MM.1S (cell line): ENCODE measurements at regions not wholly inside any gene's neighbourhood (a gene's known extent, or its start where the extent isn't known, plus 50 kb on each side); places are given as distances from the start of the nearest gene placed in this dataset.
A peak's percentile ranks its signal among the peaks of the same experiment; 100 is the strongest.

ENCODE experiments used
- DNase-seq: peaks from one replicate; pipeline ENCODE4 v3.0.0-alpha.2; 2015
- H2AFZ ChIP-seq: fragments of 300-600 bp; sonication (generic); 2 replicates; pipeline ENCODE4 v1.6.0; 2016; ENCODE audit warnings: antibody characterized with exemption, low read length
- H3F3A ChIP-seq: fragments of 300-600 bp; sonication (generic); 2 replicates; pipeline ENCODE4 v1.6.1; 2016; ENCODE audit warnings: mild to moderate bottlenecking, antibody characterized with exemption, low read length, moderate library complexity, mixed read lengths; ENCODE audit not compliant: insufficient read depth
- H3K27ac ChIP-seq: fragments of 300-600 bp; sonication (generic); 2 replicates; pipeline ENCODE4 v1.5.1; 2016; ENCODE audit warnings: mild to moderate bottlenecking, low read length
- H3K27me3 ChIP-seq: fragments of 300-600 bp; sonication (generic); replicated peaks from 2 replicates; pipeline ENCODE4 v1.6.0; 2016; ENCODE audit warnings: low read length; ENCODE audit not compliant: insufficient read depth
- H3K36me3 ChIP-seq: fragments of 300-600 bp; sonication (generic); replicated peaks from 2 replicates; pipeline ENCODE4 v1.6.1; 2016; ENCODE audit warnings: mild to moderate bottlenecking, low read length, mixed read lengths; ENCODE audit not compliant: insufficient read depth
- H3K4me1 ChIP-seq: fragments of 300-600 bp; sonication (generic); 2 replicates; pipeline ENCODE4 v1.6.1; 2016; ENCODE audit warnings: low read length, mixed read lengths
- H3K4me2 ChIP-seq: fragments of 300-600 bp; sonication (generic); 2 replicates; pipeline ENCODE4 v1.6.0; 2016; ENCODE audit warnings: low read depth, low read length
- H3K4me3 ChIP-seq: fragments of 300-600 bp; sonication (generic); 2 replicates; pipeline ENCODE4 v1.5.1; 2016; ENCODE audit warnings: low read length, mixed read lengths
- H3K79me2 ChIP-seq: fragments of 300-600 bp; sonication (generic); 2 replicates; pipeline ENCODE4 v1.6.1; 2016; ENCODE audit warnings: mixed run types, low read length, mixed read lengths
- H3K9ac ChIP-seq: fragments of 300-600 bp; sonication (generic); 2 replicates; pipeline ENCODE4 v1.6.1; 2016; ENCODE audit warnings: low read length, mixed read lengths
- H3K9me2 ChIP-seq: fragments of 300-600 bp; sonication (generic); replicated peaks from 2 replicates; pipeline ENCODE4 v1.6.1; 2016; ENCODE audit warnings: mild to moderate bottlenecking, low read length, mixed read lengths; ENCODE audit not compliant: insufficient read depth
- H3K9me3 ChIP-seq: fragments of 300-600 bp; sonication (generic); replicated peaks from 2 replicates; pipeline ENCODE4 v1.6.1; 2016; ENCODE audit warnings: mild to moderate bottlenecking, low read length, mixed read lengths; ENCODE audit not compliant: insufficient read depth
- H4K20me1 ChIP-seq: fragments of 300-600 bp; sonication (generic); 2 replicates; pipeline ENCODE4 v1.6.1; 2016; ENCODE audit warnings: mild to moderate bottlenecking, low read length, moderate library complexity, mixed read lengths; ENCODE audit not compliant: insufficient read depth
- EZH2 ChIP-seq: fragments of 300-600 bp; sonication (generic); optimal IDR thresholded peaks from 2 replicates; pipeline ENCODE3; 2017; ENCODE audit warnings: low read depth, mild to moderate bottlenecking, antibody characterized with exemption, low read length, mixed read lengths
- EZH2phosphoT487 ChIP-seq: fragments of 300-600 bp; sonication (generic); IDR thresholded peaks from 2 replicates; pipeline ENCODE4 v1.6.1; 2018; ENCODE audit warnings: antibody characterized with exemption, low read length
- TF ChIP-seq, protein P1 (sequence below): fragments of 300-600 bp; sonication (generic); IDR thresholded peaks from 2 replicates; pipeline ENCODE4 v1.5.1; 2016; ENCODE audit warnings: antibody characterized with exemption, low read length, mixed read lengths

DNA sequence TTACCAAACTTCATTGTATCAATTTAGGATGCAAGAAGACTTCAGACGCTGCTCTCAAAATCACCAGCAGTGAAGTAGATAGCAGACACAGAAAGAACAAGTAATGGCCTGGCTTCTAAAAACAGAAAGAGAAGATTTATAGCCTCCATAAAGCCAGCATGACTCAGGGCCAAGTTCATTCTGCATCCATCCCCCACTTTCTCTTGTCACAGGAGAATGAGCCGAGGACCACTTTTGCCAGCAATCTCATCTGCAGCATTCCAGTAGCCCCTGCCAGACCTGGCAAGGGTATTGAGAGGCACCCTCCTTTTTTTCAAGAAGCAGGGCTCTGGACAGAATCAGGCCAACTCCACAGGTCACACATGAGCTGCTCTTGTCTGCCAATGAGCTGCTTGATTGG lies 355.4 kb upstream of the SOX9 start:
- Histone ChIP-seq H3K9me2 (no peaks in the 10 kb centered on the region), H3K79me2 (no peaks in the 10 kb centered on the region), H3F3A (no peaks in the 10 kb centered on the region), H3K4me3 (no peak overlapping the region), H3K9ac (no peak overlapping the region), H3K27ac (no peak overlapping the region), H3K36me3 (no peaks in the 10 kb centered on the region), H3K9me3 (no peaks in the 10 kb centered on the region), H2AFZ (no peak overlapping the region), H3K4me1 (no peaks in the 10 kb centered on the region), H3K4me2 (no peak overlapping the region), H3K27me3 (no peaks in the 10 kb centered on the region), H4K20me1 (no peaks in the 10 kb centered on the region)
- no peak for TF ChIP-seq EZH2phosphoT487
- TF ChIP-seq, protein P1, sequence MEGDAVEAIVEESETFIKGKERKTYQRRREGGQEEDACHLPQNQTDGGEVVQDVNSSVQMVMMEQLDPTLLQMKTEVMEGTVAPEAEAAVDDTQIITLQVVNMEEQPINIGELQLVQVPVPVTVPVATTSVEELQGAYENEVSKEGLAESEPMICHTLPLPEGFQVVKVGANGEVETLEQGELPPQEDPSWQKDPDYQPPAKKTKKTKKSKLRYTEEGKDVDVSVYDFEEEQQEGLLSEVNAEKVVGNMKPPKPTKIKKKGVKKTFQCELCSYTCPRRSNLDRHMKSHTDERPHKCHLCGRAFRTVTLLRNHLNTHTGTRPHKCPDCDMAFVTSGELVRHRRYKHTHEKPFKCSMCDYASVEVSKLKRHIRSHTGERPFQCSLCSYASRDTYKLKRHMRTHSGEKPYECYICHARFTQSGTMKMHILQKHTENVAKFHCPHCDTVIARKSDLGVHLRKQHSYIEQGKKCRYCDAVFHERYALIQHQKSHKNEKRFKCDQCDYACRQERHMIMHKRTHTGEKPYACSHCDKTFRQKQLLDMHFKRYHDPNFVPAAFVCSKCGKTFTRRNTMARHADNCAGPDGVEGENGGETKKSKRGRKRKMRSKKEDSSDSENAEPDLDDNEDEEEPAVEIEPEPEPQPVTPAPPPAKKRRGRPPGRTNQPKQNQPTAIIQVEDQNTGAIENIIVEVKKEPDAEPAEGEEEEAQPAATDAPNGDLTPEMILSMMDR = no peak
- no peak for TF ChIP-seq EZH2
- DNase-seq = no peak

DNA sequence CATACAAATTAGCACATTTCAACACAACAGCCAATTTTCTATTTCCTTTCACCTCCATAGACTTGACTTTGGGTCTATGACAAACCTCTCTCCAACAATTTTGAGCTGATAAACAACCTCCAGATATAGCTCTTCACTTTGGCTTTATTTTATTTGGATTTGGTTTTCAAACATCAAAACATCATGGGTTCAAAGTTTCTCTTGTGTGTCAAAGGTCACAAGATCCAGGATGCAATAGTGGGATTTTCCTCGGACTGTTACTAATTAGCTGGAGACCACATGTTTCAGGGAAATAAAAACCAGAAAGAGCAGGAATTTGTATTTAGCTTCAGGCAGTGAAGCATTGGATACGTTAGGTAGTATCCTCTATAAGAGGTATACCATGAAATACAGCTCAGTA lies 351.0 kb upstream of the SOX9 start:
- no peak overlapping the region for H3K4me3 ChIP-seq
- H2AFZ ChIP-seq = no peak overlapping the region
- H3K4me2 ChIP-seq = no peak overlapping the region
- no peak overlapping the region for H3K27ac ChIP-seq
- no peaks in the 10 kb centered on the region for H3K27me3 ChIP-seq
- no peaks in the 10 kb centered on the region for H4K20me1 ChIP-seq
- no peaks in the 10 kb centered on the region for H3K4me1 ChIP-seq
- no peaks in the 10 kb centered on the region for H3K79me2 ChIP-seq
- H3K9me3 ChIP-seq = no peaks in the 10 kb centered on the region
- H3K9me2 ChIP-seq = no peaks in the 10 kb centered on the region; the same call in 1 of the 2 replicates
- no peak for DNase-seq
- no peak overlapping the region for H3K9ac ChIP-seq
- no peaks in the 10 kb centered on the region for H3F3A ChIP-seq
- no peaks in the 10 kb centered on the region for H3K36me3 ChIP-seq
- TF ChIP-seq EZH2phosphoT487 = no peak
- TF ChIP-seq, protein P1 = no peak
- TF ChIP-seq EZH2 = no peak

DNA sequence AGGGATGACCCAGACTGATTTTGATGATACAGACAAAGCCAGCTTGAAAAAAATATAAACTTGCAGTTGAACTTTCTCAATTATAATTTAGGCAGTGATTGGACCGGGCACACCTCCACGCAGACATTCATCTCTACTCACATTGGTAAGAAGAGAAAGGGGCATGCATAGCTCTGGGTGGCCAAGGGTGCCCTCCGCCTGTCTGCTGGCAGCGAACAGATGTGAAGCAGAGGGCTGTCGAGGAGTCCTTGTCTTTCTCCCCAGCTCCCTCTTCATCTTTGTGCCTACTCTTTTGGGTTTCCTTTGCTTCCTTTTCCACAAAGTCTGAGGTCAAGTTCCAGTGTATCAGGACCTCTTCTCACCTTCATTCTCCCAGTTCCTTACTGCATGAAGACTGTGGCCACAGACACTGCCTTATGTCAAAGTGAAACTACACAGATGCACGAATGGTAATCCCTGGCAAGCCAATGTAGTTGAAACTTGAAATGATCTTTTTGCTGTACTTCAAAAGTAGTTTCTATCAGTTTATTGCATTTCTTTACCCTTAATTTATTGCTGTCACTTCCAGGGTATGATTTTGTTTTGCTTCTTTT lies 343.7 kb upstream of the SOX9 start:
- Histone ChIP-seq H3K9ac (no peak overlapping the region), H2AFZ (0 out of 2 replicates have a peak overlapping the region, but pooled peaks have one; percentile 30)

More for the DNA sequence above, 343.7 kb upstream of the SOX9 start:
- Histone ChIP-seq H3K79me2 (no peaks in the 10 kb centered on the region), H3K4me2 (peak overlapping the region; percentile 31; the same call in 1 of the 2 replicates), H3K36me3 (no peaks in the 10 kb centered on the region), H3K9me2 (no peaks in the 10 kb centered on the region; the same call in 1 of the 2 replicates), H4K20me1 (no peaks in the 10 kb centered on the region), H3K4me1 (no peaks in the 10 kb centered on the region), H3K27ac (no peak overlapping the region), H3K9me3 (no peaks in the 10 kb centered on the region), H3F3A (no peaks in the 10 kb centered on the region), H3K4me3 (peak overlapping the region; percentile 21), H3K27me3 (no peaks in the 10 kb centered on the region)
- TF ChIP-seq EZH2 = no peak
- TF ChIP-seq, protein P1 = no peak
- TF ChIP-seq EZH2phosphoT487 = no peak
- DNase-seq = peak; percentile 36
